ENCODE measurements at regions not wholly inside any gene's neighbourhood (a gene's known extent, or its start where the extent isn't known, plus 50 kb on each side); places are given as distances from the start of the nearest gene placed in this dataset.
A peak's percentile ranks its signal among the peaks of the same experiment; 100 is the strongest.
"Not testable (repeated sequence)": the region's sequence is repeated elsewhere in the genome, so short reads cannot be mapped to it uniquely, and the experiment has no call there.

DNA sequence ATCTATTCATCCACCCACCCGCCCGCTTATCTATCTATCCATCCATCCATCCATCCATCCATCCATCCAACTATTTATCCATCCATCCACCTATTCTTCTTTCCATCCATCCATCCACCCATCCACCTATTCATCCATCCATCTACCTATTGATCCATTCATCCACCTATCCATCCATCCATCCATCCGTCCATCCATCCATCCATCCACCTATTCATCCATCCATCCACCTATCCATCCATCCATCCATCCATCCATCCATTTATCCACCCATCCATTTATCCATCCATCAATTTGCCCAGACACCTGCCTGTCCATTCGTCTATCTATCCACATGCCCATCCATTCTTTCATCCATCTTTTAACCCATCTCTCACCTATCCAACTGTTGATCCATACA is 71.1 kb upstream of the PMEPA1 start:
- Histone ChIP-seq H3K4me3 (ENCODE audit: low read length) (no peak overlapping the region), H3K4me1 (ENCODE audit: control insufficient read depth, insufficient read depth, low read length) (peaks cover 9% of the 10 kb centered on the region), H3K4me2 (ENCODE audit: low read length) (no peak overlapping the region), H3K36me3 (ENCODE audit: insufficient read depth, low read length) (no peaks in the 10 kb centered on the region), H3K27me3 (ENCODE audit: control insufficient read depth, insufficient read depth, low read length) (peaks cover 51% of the 10 kb centered on the region), H3K9ac (ENCODE audit: low read depth, low read length) (no peak overlapping the region), H3K9me3 (replicated peaks; ENCODE audit: low read length) (no peaks in the 10 kb centered on the region)

DNA sequence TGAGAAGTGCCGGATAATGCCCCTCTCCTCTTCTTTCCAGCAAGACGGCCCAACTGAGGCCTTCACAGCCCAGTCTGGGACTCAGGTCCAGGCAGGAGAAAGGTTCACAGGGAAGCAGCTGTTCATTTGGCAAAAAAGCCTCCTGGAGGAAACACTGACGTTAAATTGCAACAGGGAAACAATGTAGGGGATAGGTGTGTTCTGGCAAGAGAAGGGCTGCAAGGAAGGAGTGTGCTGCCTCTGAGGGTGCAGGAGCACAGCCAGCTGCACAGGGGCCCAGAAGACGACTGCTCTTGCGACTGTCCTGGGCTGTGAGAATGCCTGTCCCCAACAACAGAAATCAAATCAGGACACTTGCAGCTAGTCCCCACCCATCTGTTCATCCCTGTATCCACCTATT is 70.6 kb upstream of the PMEPA1 start:
- Histone ChIP-seq H3K4me1 (ENCODE audit: control insufficient read depth, insufficient read depth, low read length) (peaks cover 9% of the 10 kb centered on the region), H3K36me3 (ENCODE audit: insufficient read depth, low read length) (no peaks in the 10 kb centered on the region), H3K4me3 (ENCODE audit: low read length) (no peak overlapping the region), H3K9ac (ENCODE audit: low read depth, low read length) (no peak overlapping the region), H3K27me3 (ENCODE audit: control insufficient read depth, insufficient read depth, low read length) (peaks cover 55% of the 10 kb centered on the region), H3K4me2 (ENCODE audit: low read length) (no peak overlapping the region), H3K9me3 (replicated peaks; ENCODE audit: low read length) (no peaks in the 10 kb centered on the region)

- H3K9ac ChIP-seq (ENCODE audit: low read depth, low read length): no peak overlapping the region
- H3K4me1 ChIP-seq (ENCODE audit: control insufficient read depth, insufficient read depth, low read length): peaks cover 9% of the 10 kb centered on the region
- no peak overlapping the region for H3K4me2 ChIP-seq (ENCODE audit: low read length)
- H3K36me3 ChIP-seq (ENCODE audit: insufficient read depth, low read length): no peaks in the 10 kb centered on the region
- no peak overlapping the region for H3K4me3 ChIP-seq (ENCODE audit: low read length)
- peaks cover 48% of the 10 kb centered on the region for H3K27me3 ChIP-seq (ENCODE audit: control insufficient read depth, insufficient read depth, low read length)
- no peaks in the 10 kb centered on the region for H3K9me3 ChIP-seq (replicated peaks; ENCODE audit: low read length)
Observed at GRCh38 chr20:57779401-57780003, 69.7 kb upstream of the PMEPA1 start.

DNA sequence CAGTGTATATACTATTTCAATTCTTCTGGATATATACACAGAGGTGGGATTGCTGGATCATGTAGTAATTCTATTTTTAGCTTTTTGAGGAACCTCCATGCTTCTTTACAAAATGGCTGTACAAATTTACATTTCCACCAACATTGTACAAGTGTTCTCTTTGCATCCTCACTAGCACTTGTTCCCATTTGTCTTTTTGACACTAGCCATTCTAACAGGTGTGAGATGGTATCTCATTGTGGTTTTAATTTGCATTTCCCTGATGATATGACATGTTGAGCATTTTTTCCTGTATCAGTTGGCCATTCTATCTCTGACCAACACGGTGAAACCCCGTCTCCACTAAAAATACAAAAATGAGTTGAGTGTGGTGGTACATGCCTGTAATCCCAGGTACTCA is 68.1 kb upstream of the PMEPA1 start:
- Histone ChIP-seq H3K36me3 (ENCODE audit: insufficient read depth, low read length) (no peaks in the 10 kb centered on the region), H3K27me3 (ENCODE audit: control insufficient read depth, insufficient read depth, low read length) (peaks cover 34% of the 10 kb centered on the region), H3K4me1 (ENCODE audit: control insufficient read depth, insufficient read depth, low read length) (peaks cover 13% of the 10 kb centered on the region), H3K9me3 (replicated peaks; ENCODE audit: low read length) (no peaks in the 10 kb centered on the region), H3K4me3 (ENCODE audit: low read length) (no peak overlapping the region), H3K4me2 (ENCODE audit: low read length) (no peak overlapping the region), H3K9ac (ENCODE audit: low read depth, low read length) (no peak overlapping the region)

DNA sequence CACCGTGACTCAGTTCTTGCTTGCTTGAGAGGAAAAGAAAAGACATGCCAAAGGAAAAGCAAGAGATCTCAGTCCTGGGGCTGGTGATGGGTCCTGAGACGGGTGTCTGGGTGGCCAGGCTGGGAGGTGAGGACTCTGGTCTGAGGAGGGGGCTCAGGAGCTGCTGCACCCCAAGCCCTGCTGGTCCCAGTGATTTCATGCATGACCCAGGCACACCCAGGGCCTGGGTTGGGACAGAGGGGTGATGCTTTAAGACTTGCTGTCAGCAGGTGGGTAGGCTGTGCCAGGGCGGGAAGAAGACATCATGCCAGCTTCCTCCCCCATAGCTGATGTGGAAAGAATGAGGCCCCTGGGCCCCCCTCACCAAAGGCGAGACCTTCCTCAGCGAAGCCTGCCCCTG is 65.1 kb upstream of the PMEPA1 start:
- H3K4me3 ChIP-seq (ENCODE audit: low read length): no peak overlapping the region
- H3K9me3 ChIP-seq (replicated peaks; ENCODE audit: low read length): no peaks in the 10 kb centered on the region
- peaks cover 22% of the 10 kb centered on the region for H3K4me1 ChIP-seq (ENCODE audit: control insufficient read depth, insufficient read depth, low read length)
- H3K9ac ChIP-seq (ENCODE audit: low read depth, low read length): no peak overlapping the region
- H3K4me2 ChIP-seq (ENCODE audit: low read length): no peak overlapping the region
- peaks cover 12% of the 10 kb centered on the region for H3K27me3 ChIP-seq (ENCODE audit: control insufficient read depth, insufficient read depth, low read length)
- no peaks in the 10 kb centered on the region for H3K36me3 ChIP-seq (ENCODE audit: insufficient read depth, low read length)

- no peaks in the 10 kb centered on the region for H3K36me3 ChIP-seq (ENCODE audit: insufficient read depth, low read length)
- H3K4me2 ChIP-seq (ENCODE audit: low read length): no peak overlapping the region
- H3K4me3 ChIP-seq (ENCODE audit: low read length): no peak overlapping the region
- no peak overlapping the region for H3K9ac ChIP-seq (ENCODE audit: low read depth, low read length)
- peaks cover 8% of the 10 kb centered on the region for H3K27me3 ChIP-seq (ENCODE audit: control insufficient read depth, insufficient read depth, low read length)
- H3K4me1 ChIP-seq (ENCODE audit: control insufficient read depth, insufficient read depth, low read length): peaks cover 22% of the 10 kb centered on the region
- H3K9me3 ChIP-seq (replicated peaks; ENCODE audit: low read length): no peaks in the 10 kb centered on the region
Observed at GRCh38 chr20:57774111-57774880, 64.5 kb upstream of the PMEPA1 start.

DNA sequence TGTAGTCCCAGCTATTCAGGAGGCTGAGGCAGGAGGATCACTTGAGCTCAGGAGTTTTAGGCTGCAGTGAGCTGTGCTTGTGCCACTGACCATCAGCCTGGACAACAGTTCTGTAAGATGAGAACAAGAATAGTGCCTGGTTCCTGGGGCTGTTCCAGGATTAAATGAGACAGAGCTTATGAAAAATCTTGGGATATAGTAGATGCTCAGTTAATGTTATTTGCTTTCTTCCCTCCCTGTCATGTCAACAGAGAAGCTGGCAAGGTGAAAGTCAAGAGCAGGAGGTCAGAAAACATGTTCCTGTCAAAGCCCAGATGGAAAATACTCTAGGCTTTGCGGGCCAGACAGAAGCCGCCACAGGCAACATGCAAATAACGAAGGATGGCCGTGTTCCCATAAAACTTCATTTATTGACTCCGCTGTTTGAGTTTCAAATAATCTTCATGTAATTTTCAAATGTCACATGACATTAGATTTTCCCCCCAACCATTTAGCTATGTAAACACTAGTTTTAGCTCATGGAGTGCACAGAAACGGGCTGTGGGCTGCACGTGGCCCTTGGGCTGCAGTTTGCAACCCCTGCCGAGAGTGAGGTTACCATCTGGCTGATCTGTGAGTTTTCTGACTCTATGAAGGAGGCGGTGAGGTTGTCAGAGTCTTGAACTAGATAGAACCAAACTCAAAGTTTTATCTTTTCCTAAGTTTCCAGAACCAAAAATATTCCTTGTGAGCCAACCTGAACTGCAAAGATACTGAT is 63.4 kb upstream of the PMEPA1 start:
- Histone ChIP-seq H3K4me1 (ENCODE audit: control insufficient read depth, insufficient read depth, low read length) (peaks cover 22% of the 10 kb centered on the region), H3K36me3 (ENCODE audit: insufficient read depth, low read length) (no peaks in the 10 kb centered on the region), H3K27me3 (ENCODE audit: control insufficient read depth, insufficient read depth, low read length) (peaks cover 4% of the 10 kb centered on the region), H3K9me3 (replicated peaks; ENCODE audit: low read length) (no peaks in the 10 kb centered on the region), H3K4me2 (ENCODE audit: low read length) (peak overlapping the region; percentile 55), H3K4me3 (ENCODE audit: low read length) (no peak overlapping the region), H3K9ac (ENCODE audit: low read depth, low read length) (no peak overlapping the region)

GRCh38 chr20:57772349-57772964 is 62.6 kb upstream of the PMEPA1 start:
- Histone ChIP-seq H3K27me3 (ENCODE audit: control insufficient read depth, insufficient read depth, low read length) (peaks cover 7% of the 10 kb centered on the region), H3K4me2 (ENCODE audit: low read length) (peak overlapping the region; percentile 55), H3K9me3 (replicated peaks; ENCODE audit: low read length) (no peaks in the 10 kb centered on the region), H3K9ac (ENCODE audit: low read depth, low read length) (no peak overlapping the region), H3K4me1 (ENCODE audit: control insufficient read depth, insufficient read depth, low read length) (peaks cover 22% of the 10 kb centered on the region), H3K36me3 (ENCODE audit: insufficient read depth, low read length) (no peaks in the 10 kb centered on the region), H3K4me3 (ENCODE audit: low read length) (no peak overlapping the region)

GRCh38 chr20:57770852-57771720 is 61.3 kb upstream of the PMEPA1 start:
- Histone ChIP-seq H3K4me1 (ENCODE audit: control insufficient read depth, insufficient read depth, low read length) (peaks cover 12% of the 10 kb centered on the region), H3K9ac (ENCODE audit: low read depth, low read length) (no peak overlapping the region), H3K4me3 (ENCODE audit: low read length) (no peak overlapping the region), H3K9me3 (replicated peaks; ENCODE audit: low read length) (no peaks in the 10 kb centered on the region), H3K36me3 (ENCODE audit: insufficient read depth, low read length) (no peaks in the 10 kb centered on the region), H3K4me2 (ENCODE audit: low read length) (no peak overlapping the region), H3K27me3 (ENCODE audit: control insufficient read depth, insufficient read depth, low read length) (peaks cover 7% of the 10 kb centered on the region)

DNA sequence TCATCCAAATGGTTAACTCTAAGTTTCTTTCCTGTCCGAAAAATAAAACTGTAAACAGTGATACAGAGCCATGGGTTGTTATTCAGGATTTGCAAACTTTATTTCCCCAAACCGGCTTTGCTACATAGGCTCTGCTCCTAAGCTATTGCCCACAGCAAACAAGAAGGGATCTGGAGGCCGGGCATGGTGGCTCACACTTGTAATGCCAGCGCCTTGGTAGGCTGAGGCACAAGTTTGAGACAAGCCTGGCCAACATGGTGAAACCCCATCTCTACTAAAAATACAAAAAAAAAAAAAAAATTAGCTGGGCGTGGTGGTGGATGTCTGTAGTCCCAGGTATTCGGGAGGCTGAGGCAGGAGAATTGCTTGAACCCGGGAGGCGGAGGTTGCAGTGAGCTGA is 60.6 kb upstream of the PMEPA1 start:
- H3K36me3 ChIP-seq (ENCODE audit: insufficient read depth, low read length); H3K27me3 ChIP-seq (ENCODE audit: control insufficient read depth, insufficient read depth, low read length); H3K4me3 ChIP-seq (ENCODE audit: low read length); H3K4me2 ChIP-seq (ENCODE audit: low read length); H3K9ac ChIP-seq (ENCODE audit: low read depth, low read length); H3K9me3 ChIP-seq (replicated peaks; ENCODE audit: low read length): not testable (repeated sequence)
- H3K4me1 ChIP-seq (ENCODE audit: control insufficient read depth, insufficient read depth, low read length): peaks cover 12% of the 10 kb centered on the region

DNA sequence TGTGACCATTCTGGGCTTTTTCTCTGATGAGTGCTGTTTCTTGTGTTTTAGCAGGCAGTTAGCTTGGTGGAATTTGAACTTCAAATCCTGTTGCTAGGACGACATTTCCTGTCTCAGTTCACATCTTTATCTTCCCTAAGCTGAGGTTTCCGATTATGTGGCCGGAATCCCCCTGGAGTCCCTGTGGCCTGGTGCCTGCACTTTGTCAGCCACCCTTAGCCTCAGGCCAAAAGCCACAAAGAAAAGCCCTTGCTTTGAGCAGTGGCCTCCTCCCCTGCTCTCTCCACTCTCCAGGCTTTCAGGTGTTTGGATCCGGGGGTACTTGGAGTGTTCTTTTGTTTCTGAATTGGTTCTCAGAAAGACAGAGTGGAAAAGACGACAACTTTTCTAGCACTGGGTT is 59.9 kb upstream of the PMEPA1 start:
- Histone ChIP-seq H3K9me3 (replicated peaks; ENCODE audit: low read length) (no peaks in the 10 kb centered on the region), H3K9ac (ENCODE audit: low read depth, low read length) (no peak overlapping the region), H3K4me3 (ENCODE audit: low read length) (no peak overlapping the region), H3K4me2 (ENCODE audit: low read length) (no peak overlapping the region), H3K36me3 (ENCODE audit: insufficient read depth, low read length) (no peaks in the 10 kb centered on the region), H3K4me1 (ENCODE audit: control insufficient read depth, insufficient read depth, low read length) (peaks cover 12% of the 10 kb centered on the region), H3K27me3 (ENCODE audit: control insufficient read depth, insufficient read depth, low read length) (peaks cover 4% of the 10 kb centered on the region)
